ENCODE measurements at regions not wholly inside any gene's neighbourhood (a gene's known extent, or its start where the extent isn't known, plus 50 kb on each side); places are given as distances from the start of the nearest gene placed in this dataset.

GRCh38 chr18:1466035-1466434 lies 561.4 kb downstream of the ADCYAP1 start:
- TF ChIP-seq CTCF (IDR thresholded peaks at IDR 0.05; ENCODE audit: extremely low read depth, missing control alignments): no peak
- DNase-seq (ENCODE audit: low spot score): no peak

GRCh38 chr18:1467461-1467964 lies 562.8 kb downstream of the ADCYAP1 start:
- DNase-seq (ENCODE audit: low spot score): no peak
- TF ChIP-seq CTCF (IDR thresholded peaks at IDR 0.05; ENCODE audit: extremely low read depth, missing control alignments): no peak

GRCh38 chr18:1468550-1468949 lies 563.9 kb downstream of the ADCYAP1 start:
- TF ChIP-seq CTCF (IDR thresholded peaks at IDR 0.05; ENCODE audit: extremely low read depth, missing control alignments): no peak
- no peak for DNase-seq (ENCODE audit: low spot score)

- TF ChIP-seq CTCF (IDR thresholded peaks at IDR 0.05; ENCODE audit: extremely low read depth, missing control alignments): no peak
Observed at GRCh38 chr18:1475867-1476266, 571.2 kb downstream of the ADCYAP1 start.

GRCh38 chr18:1480309-1480708 lies 575.6 kb downstream of the ADCYAP1 start:
- no peak for DNase-seq (ENCODE audit: low spot score)
- TF ChIP-seq CTCF (IDR thresholded peaks at IDR 0.05; ENCODE audit: extremely low read depth, missing control alignments): no peak

More at GRCh38 chr18:1475867-1476266, 571.2 kb downstream of the ADCYAP1 start:
- DNase-seq (ENCODE audit: low spot score): no peak

GRCh38 chr18:1481577-1481976 lies 576.9 kb downstream of the ADCYAP1 start:
- no peak for TF ChIP-seq CTCF (IDR thresholded peaks at IDR 0.05; ENCODE audit: extremely low read depth, missing control alignments)

GRCh38 chr18:1483385-1483784 lies 578.7 kb downstream of the ADCYAP1 start:
- TF ChIP-seq CTCF (IDR thresholded peaks at IDR 0.05; ENCODE audit: extremely low read depth, missing control alignments): no peak
- DNase-seq (ENCODE audit: low spot score): no peak

More at GRCh38 chr18:1481577-1481976, 576.9 kb downstream of the ADCYAP1 start:
- DNase-seq (ENCODE audit: low spot score): no peak

Data from GM20000 (cell line).